OCI-LY1 (cell line): ENCODE measurements at regions not wholly inside any gene's neighbourhood (a gene's known extent, or its start where the extent isn't known, plus 50 kb on each side); places are given as distances from the start of the nearest gene placed in this dataset.

Experiments used
- CTCF ChIP-seq: fragments of 200-600 bp; sonication (generic), shearing (Covaris generic); IDR thresholded peaks from 2 replicates; pipeline ENCODE4 v1.5.1; 2017; ENCODE audit warnings: mild to moderate bottlenecking, antibody characterized with exemption, low read length, moderate library complexity, mixed read lengths
- EZH2 ChIP-seq: fragments of 200-600 bp; sonication (generic), shearing (Covaris generic); IDR thresholded peaks from 2 replicates; pipeline ENCODE4 v1.8.0; 2017; ENCODE audit warnings: borderline replicate concordance, mixed run types, mild to moderate bottlenecking, antibody characterized with exemption, low read length, moderate library complexity, mixed read lengths

GRCh38 chr6:69542494-69542893 is 254.3 kb downstream of the LMBRD1 start:
- TF ChIP-seq CTCF: no peak
- TF ChIP-seq EZH2: no peak
